ENCODE measurements at regions not wholly inside any gene's neighbourhood (a gene's known extent, or its start where the extent isn't known, plus 50 kb on each side); places are given as distances from the start of the nearest gene placed in this dataset. TPM values are rescaled to one million over a fixed set of nuclear protein-coding genes. Genes with fewer than 3 reads are reported as not detected.

Small RNAs in the stretch of these regions (small RNA-seq; reads per million reads assigned to genes)
- gene RF00004 = not detected
- not detected for gene RPL32P9
